ENCODE measurements at regions not wholly inside any gene's neighbourhood (a gene's known extent, or its start where the extent isn't known, plus 50 kb on each side); places are given as distances from the start of the nearest gene placed in this dataset.
A peak's percentile ranks its signal among the peaks of the same experiment; 100 is the strongest.
"Not testable (repeated sequence)": the region's sequence is repeated elsewhere in the genome, so short reads cannot be mapped to it uniquely, and the experiment has no call there.

DNA sequence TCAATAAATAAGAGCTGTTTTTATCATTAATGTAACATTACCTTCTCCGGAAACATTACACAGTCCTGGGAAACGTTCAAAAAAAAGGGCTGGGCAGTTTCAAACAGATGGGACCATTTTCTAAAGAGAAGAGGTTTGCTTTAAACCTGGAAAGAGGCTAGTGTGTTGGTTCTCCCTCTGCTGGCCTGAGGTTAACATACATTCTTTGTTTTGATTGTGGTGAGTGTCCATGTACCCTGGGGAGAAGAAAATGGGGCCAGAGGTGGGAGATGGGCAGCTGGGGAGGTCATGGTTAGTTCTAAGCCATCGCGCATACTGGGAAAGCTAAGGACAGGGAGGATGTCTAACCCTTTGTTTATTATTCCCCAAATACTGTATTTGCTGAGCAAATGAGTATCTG, 194.7 kb downstream of the CPEB2 start:
- intact Hi-C loops (cut with DNase I): no loop called here
- TF ChIP-seq, protein P1, sequence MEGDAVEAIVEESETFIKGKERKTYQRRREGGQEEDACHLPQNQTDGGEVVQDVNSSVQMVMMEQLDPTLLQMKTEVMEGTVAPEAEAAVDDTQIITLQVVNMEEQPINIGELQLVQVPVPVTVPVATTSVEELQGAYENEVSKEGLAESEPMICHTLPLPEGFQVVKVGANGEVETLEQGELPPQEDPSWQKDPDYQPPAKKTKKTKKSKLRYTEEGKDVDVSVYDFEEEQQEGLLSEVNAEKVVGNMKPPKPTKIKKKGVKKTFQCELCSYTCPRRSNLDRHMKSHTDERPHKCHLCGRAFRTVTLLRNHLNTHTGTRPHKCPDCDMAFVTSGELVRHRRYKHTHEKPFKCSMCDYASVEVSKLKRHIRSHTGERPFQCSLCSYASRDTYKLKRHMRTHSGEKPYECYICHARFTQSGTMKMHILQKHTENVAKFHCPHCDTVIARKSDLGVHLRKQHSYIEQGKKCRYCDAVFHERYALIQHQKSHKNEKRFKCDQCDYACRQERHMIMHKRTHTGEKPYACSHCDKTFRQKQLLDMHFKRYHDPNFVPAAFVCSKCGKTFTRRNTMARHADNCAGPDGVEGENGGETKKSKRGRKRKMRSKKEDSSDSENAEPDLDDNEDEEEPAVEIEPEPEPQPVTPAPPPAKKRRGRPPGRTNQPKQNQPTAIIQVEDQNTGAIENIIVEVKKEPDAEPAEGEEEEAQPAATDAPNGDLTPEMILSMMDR (IDR thresholded peaks at IDR 0.05): no peak
- ATAC-seq: peak in 3 of 4 donors; percentile 43 to 49 (median 46)
- H3K9me3 ChIP-seq: no peaks in the 10 kb centered on the region
- H3K27me3 ChIP-seq: no peaks in the 10 kb centered on the region
- no peak for DNase-seq
- no peaks in the 10 kb centered on the region for H3K36me3 ChIP-seq
- no peaks in the 10 kb centered on the region for H3K4me1 ChIP-seq
- H3K4me3 ChIP-seq: no peak overlapping the region
- FAIRE-seq: no peak
- H3K27ac ChIP-seq: no peak overlapping the region
- WGBS, 2 donors: 35 to 47% methylated on average over 4 of the region's 4 CpGs

DNA sequence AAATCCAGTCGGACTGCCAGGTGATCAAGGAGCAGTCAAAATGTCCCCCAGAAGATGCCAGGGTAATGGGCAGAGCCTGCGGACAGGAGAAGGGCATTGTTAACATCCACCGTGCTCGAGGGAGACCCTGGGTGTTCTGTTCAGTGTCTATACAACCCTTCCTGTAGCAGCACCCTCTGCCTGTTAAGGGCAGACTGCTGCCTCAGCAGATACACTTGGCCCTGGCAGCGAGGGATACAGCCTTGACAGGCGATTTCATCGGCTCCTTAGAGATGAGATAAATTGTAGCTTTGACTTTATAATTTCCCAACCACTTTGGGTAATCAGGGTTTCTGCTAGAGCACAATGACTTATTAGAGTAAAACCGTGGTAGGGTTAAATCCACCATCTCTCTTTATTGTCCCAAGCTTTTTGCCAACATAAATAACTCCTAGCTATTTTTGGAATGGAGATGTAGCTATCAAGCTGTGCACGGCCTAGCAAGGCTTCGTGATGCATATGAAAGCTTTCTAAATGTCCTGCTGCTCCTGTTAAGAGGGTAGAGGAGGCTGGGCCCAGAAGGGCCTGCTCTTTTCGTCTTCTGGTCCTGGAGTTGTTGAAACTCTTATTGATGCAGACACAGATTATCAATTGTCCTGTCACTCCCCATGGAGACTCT, 195.9 kb downstream of the CPEB2 start:
- ATAC-seq (peak in 1 of 4 donors; percentile 38), FAIRE-seq (no peak), DNase-seq (no peak)
- TF ChIP-seq, protein P1 (IDR thresholded peaks at IDR 0.05): no peak
- H3K9me3 ChIP-seq: no peaks in the 10 kb centered on the region
- H3K4me3 ChIP-seq: no peak overlapping the region
- no peak overlapping the region for H3K27ac ChIP-seq
- no peaks in the 10 kb centered on the region for H3K4me1 ChIP-seq
- 55 to 61% methylated on average over 11 of the region's 11 CpGs for WGBS, 2 donors
- intact Hi-C loops (cut with DNase I): no loop called here
- H3K27me3 ChIP-seq: no peaks in the 10 kb centered on the region
- no peaks in the 10 kb centered on the region for H3K36me3 ChIP-seq

DNA sequence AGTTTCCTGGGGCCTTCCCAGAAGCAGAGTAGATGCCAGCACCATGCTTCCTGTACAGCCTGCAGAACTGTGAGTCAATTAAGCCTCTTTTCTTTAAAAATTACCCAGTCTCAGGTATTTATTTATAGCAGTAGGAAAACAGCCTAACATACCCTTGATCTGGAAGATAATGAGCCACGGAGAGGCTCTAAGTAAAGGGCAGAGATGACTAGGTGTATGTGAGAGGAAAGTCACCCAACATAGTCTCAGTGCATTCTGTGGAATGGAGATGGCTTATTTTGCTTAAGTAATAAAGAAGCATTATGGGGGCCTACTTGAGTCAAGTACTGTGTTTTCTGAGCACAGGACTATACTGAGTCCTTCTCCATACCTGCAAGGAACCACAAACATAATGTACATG, 199.5 kb downstream of the CPEB2 start:
- no peak overlapping the region for H3K4me3 ChIP-seq

DNA sequence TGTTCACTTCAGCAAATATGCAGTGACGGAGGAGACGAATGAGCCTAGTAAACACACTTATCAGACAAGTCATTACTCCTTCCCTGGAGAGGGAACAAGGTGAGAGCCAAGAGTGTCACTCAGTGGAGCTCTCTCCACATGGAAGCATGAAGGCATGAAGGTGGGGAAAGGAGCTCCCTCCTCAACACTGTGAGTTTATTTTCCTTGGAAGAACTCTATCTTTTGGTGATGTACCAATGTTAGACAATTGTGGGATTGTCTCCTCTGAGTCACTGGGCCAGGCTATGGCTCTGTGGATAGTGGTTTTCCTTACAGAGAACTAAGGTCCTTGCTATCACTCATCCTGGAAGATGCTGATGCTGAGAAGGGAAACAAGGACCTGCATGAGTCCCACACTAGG, 200.2 kb downstream of the CPEB2 start:
- no peaks in the 10 kb centered on the region for H3K9me3 ChIP-seq
- FAIRE-seq (no peak), DNase-seq (no peak), ATAC-seq (no peak)
- 11 to 13% methylated on average over 2 of the region's 2 CpGs for WGBS, 2 donors
- no peak overlapping the region for H3K27ac ChIP-seq
- H3K4me1 ChIP-seq: no peaks in the 10 kb centered on the region
- no peaks in the 10 kb centered on the region for H3K27me3 ChIP-seq
- H3K4me3 ChIP-seq: no peak overlapping the region
- intact Hi-C loops (cut with DNase I): no loop called here
- no peaks in the 10 kb centered on the region for H3K36me3 ChIP-seq
- TF ChIP-seq, protein P1 (IDR thresholded peaks at IDR 0.05): no peak

More for the DNA sequence above, 199.5 kb downstream of the CPEB2 start:
- WGBS, 2 donors: 48 to 55% methylated on average over 1 of the region's 1 CpG
- FAIRE-seq (no peak), DNase-seq (no peak), ATAC-seq (no peak)
- Histone ChIP-seq H3K27ac (no peak overlapping the region), H3K27me3 (no peaks in the 10 kb centered on the region), H3K36me3 (no peaks in the 10 kb centered on the region), H3K4me1 (no peaks in the 10 kb centered on the region), H3K9me3 (no peaks in the 10 kb centered on the region)
- TF ChIP-seq, protein P1 (IDR thresholded peaks at IDR 0.05): no peak
- intact Hi-C loops (cut with DNase I): no loop called here

DNA sequence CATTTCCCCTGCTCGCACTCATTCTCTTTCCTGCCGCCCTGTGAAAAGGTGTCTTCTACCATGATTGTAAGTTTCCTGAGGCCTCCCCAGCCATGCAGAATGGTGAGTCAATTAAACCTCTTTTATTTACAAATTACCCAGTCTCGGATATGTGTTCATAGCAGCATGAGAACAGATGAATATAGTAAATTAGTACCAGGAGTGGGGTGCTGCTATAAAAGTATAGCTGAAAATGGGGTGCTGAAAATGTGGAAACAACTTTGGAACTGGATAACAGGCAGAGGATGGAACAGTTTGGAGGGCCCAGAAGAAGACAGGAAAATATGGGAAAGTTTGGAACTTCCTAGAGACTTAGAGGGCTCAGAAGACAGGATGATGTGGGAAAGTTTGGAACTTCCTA, 204.2 kb downstream of the CPEB2 start:
- ATAC-seq; H3K9me3 ChIP-seq; H3K4me3 ChIP-seq; H3K27ac ChIP-seq; H3K36me3 ChIP-seq; H3K4me1 ChIP-seq; intact Hi-C loops (cut with DNase I); DNase-seq; H3K27me3 ChIP-seq; FAIRE-seq: not testable (repeated sequence)
- WGBS, 2 donors: 69 to 73% methylated on average over 3 of the region's 3 CpGs

Measured in pancreas (tissue), 10 donors.